Ovary (tissue), 7 donors: ENCODE measurements at regions not wholly inside any gene's neighbourhood (a gene's known extent, or its start where the extent isn't known, plus 50 kb on each side); places are given as distances from the start of the nearest gene placed in this dataset.

Source experiments
- DNase-seq, 5 donors: peaks; one replicate each; pipeline ENCODE4 v3.0.0-alpha.2; 2019 to 2020
- H3K27ac ChIP-seq, 2 donors: fragments of 200-600 bp; one replicate each; pipeline versions ENCODE4 v1.5.1 to v1.8.0; 2019 to 2022
- H3K27me3 ChIP-seq: fragments of 200-600 bp; one replicate; pipeline ENCODE4 v1.8.0; 2022
- H3K36me3 ChIP-seq: fragments of 200-600 bp; sonication (generic); one replicate; pipeline ENCODE4 v1.5.1; 2019
- H3K4me1 ChIP-seq: one replicate; pipeline ENCODE4 v1.8.1; 2013; ENCODE audit warnings: mild to moderate bottlenecking, moderate library complexity; ENCODE audit not compliant: insufficient read depth
- H3K4me3 ChIP-seq: fragments of 200-600 bp; sonication (generic); one replicate; pipeline ENCODE4 v1.5.1; 2017
- H3K9me3 ChIP-seq, 2 donors: fragments of 200-600 bp in 1 of 2; sonication (generic) in 1 of 2; one replicate each; pipeline versions ENCODE4 v1.5.1 to v1.8.1; 2013 to 2019; ENCODE audit warnings: mild to moderate bottlenecking in 1 of 2, moderate library complexity in 1 of 2
- EP300 ChIP-seq: sonication (generic); formaldehyde crosslinking; IDR thresholded peaks from one replicate; pipeline ENCODE4 v1.6.1; 2017; ENCODE audit warnings: antibody characterized with exemption
- POLR2A ChIP-seq: fragments of 450-650 bp; IDR thresholded peaks from one replicate; pipeline ENCODE4 v1.6.1; 2017; ENCODE audit warnings: antibody characterized with exemption, mild to moderate bottlenecking, moderate library complexity
- WGBS, 3 donors: extraction: QIAGEN DNeasy Blood & Tissue Kit in 1 of 3; methylation state at CpG; one replicate each; pipeline versions ENCODE4 v1.1.5 to v1.1.7; 2013 to 2017; 5-methylcytosine and 5-hydroxymethylcytosine counted together
- intact Hi-C, 4 donors: fragments of 100-400 bp; cut with DNase I; formaldehyde crosslinking; loops; one replicate each; pipeline versions ENCODE4 v1.11.0 to v1.15.1; 2022 to 2023
- TF ChIP-seq, protein P1 (sequence below), 3 donors: fragments of 450-650 bp in 2 of 3; fragments of 200-600 bp in 1 of 3; IDR thresholded peaks; one replicate each; pipeline versions ENCODE4 v1.5.1 to v1.8.0; 2016 to 2022; ENCODE audit warnings: antibody characterized with exemption in 3 of 3, mild to moderate bottlenecking in 1 of 3
- donor health status: DM: no; HTN: no; CAD: no; lungs with moderate emphysema.
- donor health status: DM: no; HTN: no; CAD: no.
- donor health status: Bipolar disorder and iron deficiency.
- donor health status: DM: no; HTN: no; CAD: no.
- donor health status: DM: yes; HTN: yes; CAD: no.

DNA sequence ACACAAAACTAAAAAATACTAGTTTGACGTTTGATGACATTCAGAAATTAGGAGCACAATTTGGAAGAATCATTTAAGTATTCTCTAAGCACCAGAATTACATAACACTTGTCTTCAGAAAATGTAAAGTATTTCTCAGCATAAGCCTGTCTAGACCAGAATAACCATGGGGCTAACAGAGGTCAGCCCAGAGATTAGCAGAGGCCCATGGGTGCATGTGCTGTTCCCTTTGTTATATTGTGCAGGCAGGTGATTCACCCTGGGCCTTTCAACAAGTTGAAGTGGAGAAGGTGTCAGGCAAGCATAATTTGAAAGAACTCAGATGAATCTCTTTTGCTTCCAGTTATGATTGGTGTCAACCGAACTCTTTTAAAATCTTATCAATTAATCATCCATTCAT is 227.9 kb downstream of the LURAP1L start:
- no peaks in the 10 kb centered on the region for H3K9me3 ChIP-seq
- no peak overlapping the region for H3K4me3 ChIP-seq
- no peak overlapping the region for H3K27ac ChIP-seq
- H3K4me1 ChIP-seq, result no peaks in the 10 kb centered on the region
- DNase-seq, result no peak
- TF ChIP-seq, protein P1, sequence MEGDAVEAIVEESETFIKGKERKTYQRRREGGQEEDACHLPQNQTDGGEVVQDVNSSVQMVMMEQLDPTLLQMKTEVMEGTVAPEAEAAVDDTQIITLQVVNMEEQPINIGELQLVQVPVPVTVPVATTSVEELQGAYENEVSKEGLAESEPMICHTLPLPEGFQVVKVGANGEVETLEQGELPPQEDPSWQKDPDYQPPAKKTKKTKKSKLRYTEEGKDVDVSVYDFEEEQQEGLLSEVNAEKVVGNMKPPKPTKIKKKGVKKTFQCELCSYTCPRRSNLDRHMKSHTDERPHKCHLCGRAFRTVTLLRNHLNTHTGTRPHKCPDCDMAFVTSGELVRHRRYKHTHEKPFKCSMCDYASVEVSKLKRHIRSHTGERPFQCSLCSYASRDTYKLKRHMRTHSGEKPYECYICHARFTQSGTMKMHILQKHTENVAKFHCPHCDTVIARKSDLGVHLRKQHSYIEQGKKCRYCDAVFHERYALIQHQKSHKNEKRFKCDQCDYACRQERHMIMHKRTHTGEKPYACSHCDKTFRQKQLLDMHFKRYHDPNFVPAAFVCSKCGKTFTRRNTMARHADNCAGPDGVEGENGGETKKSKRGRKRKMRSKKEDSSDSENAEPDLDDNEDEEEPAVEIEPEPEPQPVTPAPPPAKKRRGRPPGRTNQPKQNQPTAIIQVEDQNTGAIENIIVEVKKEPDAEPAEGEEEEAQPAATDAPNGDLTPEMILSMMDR (IDR thresholded peaks at IDR 0.05), result no peak
- TF ChIP-seq EP300 (no peak), POLR2A (no peak)
- H3K27me3 ChIP-seq, result no peaks in the 10 kb centered on the region
- H3K36me3 ChIP-seq, result no peaks in the 10 kb centered on the region
- intact Hi-C loops, result no loop called here
- 80 to 85% (median 85%) methylated on average over 2 of the region's 2 CpGs for WGBS, 3 donors

DNA sequence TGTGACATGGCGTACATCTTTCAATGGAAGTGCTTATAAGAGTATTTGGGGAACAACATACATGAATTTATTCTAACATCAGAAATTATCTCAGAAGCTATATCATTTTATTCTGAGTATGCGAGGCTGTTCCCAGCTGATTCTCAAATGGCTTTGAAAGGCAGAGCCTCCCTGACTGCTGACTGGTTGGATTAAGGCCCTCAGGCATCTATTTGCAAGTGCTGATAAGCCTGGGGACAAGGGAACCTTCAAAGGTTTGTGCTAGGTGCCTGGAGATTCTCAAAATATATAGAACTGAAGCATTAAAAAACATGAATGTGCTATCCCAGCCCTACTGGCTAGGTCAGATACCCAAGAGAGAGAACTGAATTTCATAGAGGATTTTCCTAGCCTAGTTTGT is 235.1 kb downstream of the LURAP1L start:
- no peak overlapping the region for H3K27ac ChIP-seq
- no peak overlapping the region for H3K4me3 ChIP-seq
- 84 to 90% (median 85%) methylated on average over 2 of the region's 2 CpGs for WGBS, 3 donors
- H3K36me3 ChIP-seq, result no peaks in the 10 kb centered on the region
- intact Hi-C loops, result no loop called here
- no peak for TF ChIP-seq POLR2A
- TF ChIP-seq, protein P1 (IDR thresholded peaks at IDR 0.05), result no peak
- TF ChIP-seq EP300, result no peak
- H3K9me3 ChIP-seq, result no peaks in the 10 kb centered on the region
- no peak for DNase-seq
- no peaks in the 10 kb centered on the region for H3K4me1 ChIP-seq
- H3K27me3 ChIP-seq, result no peaks in the 10 kb centered on the region

GRCh38 chr9:13013991-13014883 is 239.4 kb downstream of the LURAP1L start:
- H3K27me3 ChIP-seq, result no peaks in the 10 kb centered on the region
- H3K4me3 ChIP-seq, result no peak overlapping the region
- no peaks in the 10 kb centered on the region for H3K9me3 ChIP-seq
- no peak for DNase-seq
- TF ChIP-seq EP300 (no peak), POLR2A (no peak)
- TF ChIP-seq, protein P1 (IDR thresholded peaks at IDR 0.05), result no peak
- H3K36me3 ChIP-seq, result no peaks in the 10 kb centered on the region
- H3K27ac ChIP-seq, result no peak overlapping the region
- 31 to 36% (median 33%) methylated on average over 2 of the region's 2 CpGs for WGBS, 3 donors
- H3K4me1 ChIP-seq, result no peaks in the 10 kb centered on the region
- intact Hi-C loops, result no loop called here

GRCh38 chr9:13017260-13017659 is 242.4 kb downstream of the LURAP1L start:
- Histone ChIP-seq H3K36me3 (no peaks in the 10 kb centered on the region), H3K9me3 (no peaks in the 10 kb centered on the region), H3K27me3 (no peaks in the 10 kb centered on the region), H3K4me3 (no peak overlapping the region), H3K4me1 (no peaks in the 10 kb centered on the region), H3K27ac (no peak overlapping the region)
- TF ChIP-seq, protein P1 (IDR thresholded peaks at IDR 0.05), result no peak
- no peak for DNase-seq
- intact Hi-C loops, result no loop called here
